NCI-H526 (cell line): ENCODE measurements at regions not wholly inside any gene's neighbourhood (a gene's known extent, or its start where the extent isn't known, plus 50 kb on each side); places are given as distances from the start of the nearest gene placed in this dataset.
"Not testable (repeated sequence)": the region's sequence is repeated elsewhere in the genome, so short reads cannot be mapped to it uniquely, and the experiment has no call there.

Experiments used
- DNase-seq, 2 experiments: peaks; one replicate each; lab custom pipeline; 2025; lab: John Stamatoyannopoulos, UW

- DNase-seq: no peak
Measured at GRCh38 chr1:88472298-88472697, 211.8 kb upstream of the PKN2 start.

GRCh38 chr1:88472714-88473113, 211.4 kb upstream of the PKN2 start:
- DNase-seq: no peak

- DNase-seq: no peak
Measured at GRCh38 chr1:88474555-88475304, 209.3 kb upstream of the PKN2 start.

- no peak for DNase-seq
Measured at GRCh38 chr1:88484881-88485280, 199.2 kb upstream of the PKN2 start.

GRCh38 chr1:88488237-88488636, 195.8 kb upstream of the PKN2 start:
- DNase-seq: no peak

- DNase-seq: no peak
Measured at GRCh38 chr1:88490676-88491075, 193.4 kb upstream of the PKN2 start.

- no peak for DNase-seq
Measured at GRCh38 chr1:88499671-88500070, 184.4 kb upstream of the PKN2 start.

- DNase-seq: no peak
Measured at GRCh38 chr1:88502886-88503285, 181.2 kb upstream of the PKN2 start.

GRCh38 chr1:88503646-88504045, 180.4 kb upstream of the PKN2 start:
- no peak for DNase-seq

GRCh38 chr1:88504601-88505000, 179.5 kb upstream of the PKN2 start:
- DNase-seq: no peak

- DNase-seq: no peak
Measured at GRCh38 chr1:88509379-88509778, 174.7 kb upstream of the PKN2 start.

- no peak for DNase-seq
Measured at GRCh38 chr1:88514544-88515060, 169.5 kb upstream of the PKN2 start.

GRCh38 chr1:88517499-88517898, 166.6 kb upstream of the PKN2 start:
- DNase-seq: not testable (repeated sequence)

- DNase-seq: no peak
Measured at GRCh38 chr1:88519156-88519555, 164.9 kb upstream of the PKN2 start.

- no peak for DNase-seq
Measured at GRCh38 chr1:88523854-88524528, 160.1 kb upstream of the PKN2 start.

- no peak for DNase-seq
Measured at GRCh38 chr1:88526456-88526855, 157.6 kb upstream of the PKN2 start.

GRCh38 chr1:88528792-88529191, 155.3 kb upstream of the PKN2 start:
- DNase-seq: no peak

- no peak for DNase-seq
Measured at GRCh38 chr1:88529581-88529980, 154.5 kb upstream of the PKN2 start.

GRCh38 chr1:88530246-88530645, 153.8 kb upstream of the PKN2 start:
- no peak for DNase-seq

GRCh38 chr1:88537787-88538186, 146.3 kb upstream of the PKN2 start:
- DNase-seq: no peak

GRCh38 chr1:88538222-88538899, 145.7 kb upstream of the PKN2 start:
- no peak for DNase-seq

GRCh38 chr1:88540255-88540654, 143.8 kb upstream of the PKN2 start:
- DNase-seq: no peak

- DNase-seq: no peak
Measured at GRCh38 chr1:88541596-88541995, 142.5 kb upstream of the PKN2 start.
